HG02970 (cell line): ENCODE measurements at regions not wholly inside any gene's neighbourhood (a gene's known extent, or its start where the extent isn't known, plus 50 kb on each side); places are given as distances from the start of the nearest gene placed in this dataset.
"Not testable (repeated sequence)": the region's sequence is repeated elsewhere in the genome, so short reads cannot be mapped to it uniquely, and the experiment has no call there.

Experiments
- ATAC-seq: cut with Tn5 transposase; IDR thresholded peaks from one replicate; pipeline ENCODE4 v1.9.1; 2021; ENCODE audit warnings: mild to moderate bottlenecking, moderate library complexity, moderate number of reproducible peaks; ENCODE audit not compliant: unreplicated experiment, low FRiP score

DNA sequence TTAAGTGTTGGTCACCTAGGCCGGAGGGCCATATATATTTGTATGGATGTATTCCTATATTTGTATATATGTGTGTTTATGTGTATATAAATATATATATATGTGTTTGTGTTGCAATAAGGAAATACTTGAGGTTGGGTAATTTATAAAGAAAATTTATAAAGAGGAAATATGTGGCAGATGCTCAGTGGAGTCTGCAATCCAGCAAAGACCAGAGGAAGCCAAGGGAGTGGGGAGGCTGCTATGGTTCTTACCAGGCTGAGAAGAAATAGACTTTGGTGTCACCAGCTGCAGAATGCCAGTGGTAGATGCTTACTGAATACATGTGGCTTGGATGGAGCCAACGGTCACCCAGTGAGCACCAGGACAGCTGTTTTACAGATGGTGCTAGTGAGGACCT, 97.4 kb upstream of the ELOVL5 start:
- no peak for ATAC-seq

DNA sequence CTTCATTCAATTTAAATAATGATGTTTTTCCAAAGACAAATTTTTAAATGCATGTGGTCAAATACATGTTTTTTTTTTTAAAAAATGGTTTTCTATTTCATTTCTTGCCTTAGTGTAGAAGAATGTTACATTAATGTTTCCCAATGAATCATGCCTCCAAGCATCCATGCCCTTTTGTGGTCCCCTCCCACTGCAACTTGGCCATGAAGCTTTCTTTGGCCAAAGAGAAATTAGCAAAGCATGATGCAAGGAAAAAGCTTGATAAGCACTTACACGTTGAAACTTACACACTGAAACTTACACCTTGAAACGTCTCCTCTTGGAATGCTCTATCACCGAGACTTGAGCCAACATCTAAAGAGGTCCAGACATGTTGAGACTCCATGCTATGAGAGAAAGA, 93.0 kb upstream of the ELOVL5 start:
- no peak for ATAC-seq

DNA sequence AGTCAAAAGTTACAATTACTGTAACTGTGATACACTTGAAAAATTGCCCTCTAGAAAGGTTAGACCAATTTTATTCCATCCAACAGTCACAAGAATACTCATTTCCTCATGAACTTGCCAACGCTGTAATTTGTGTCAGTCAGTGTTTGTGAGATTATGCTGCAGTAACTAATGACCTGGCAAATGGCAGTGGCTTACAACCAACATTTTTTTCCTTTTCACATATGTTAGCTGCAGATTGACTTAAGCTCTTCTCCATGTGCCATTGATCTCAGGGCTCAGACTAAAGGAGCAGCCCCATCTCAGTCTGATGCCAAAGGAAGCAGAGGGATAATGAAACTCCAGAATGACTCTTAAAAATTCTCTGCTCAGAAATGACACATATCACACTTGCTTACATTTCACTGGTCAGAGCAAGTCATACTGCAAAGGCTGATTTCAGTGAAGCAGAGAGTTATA, 92.3 kb upstream of the ELOVL5 start:
- ATAC-seq: no peak

DNA sequence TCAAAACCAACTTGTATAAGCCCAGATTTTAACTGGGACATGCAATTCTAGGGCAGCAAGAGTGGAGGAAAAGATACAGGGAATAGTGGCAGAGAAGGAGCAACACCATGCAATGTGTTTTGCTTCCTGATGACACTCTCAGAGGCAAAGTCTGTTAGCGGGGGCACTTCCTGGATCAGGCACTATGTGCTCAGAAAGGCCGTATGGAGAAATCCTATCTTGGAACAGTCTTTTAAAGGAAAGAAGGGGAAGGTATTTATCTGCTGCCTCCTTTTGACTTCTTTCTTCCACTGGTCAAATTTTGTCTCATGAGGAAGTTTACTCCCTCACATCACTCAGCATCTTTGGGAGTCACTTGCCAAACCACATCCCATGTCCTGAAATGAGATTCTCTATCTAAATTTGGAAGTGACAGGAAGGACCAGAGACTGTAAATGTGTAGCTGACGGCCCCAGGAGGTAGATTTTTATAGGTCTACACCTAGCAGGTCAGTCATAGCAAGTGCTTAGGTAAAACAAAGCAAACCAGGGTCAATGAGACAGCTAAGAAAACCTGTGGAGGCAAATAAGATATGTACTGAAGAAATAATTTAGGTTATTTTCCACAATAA, 91.7 kb upstream of the ELOVL5 start:
- ATAC-seq: no peak

GRCh38 chr6:53439556-53439955, 90.8 kb upstream of the ELOVL5 start:
- ATAC-seq: no peak

DNA sequence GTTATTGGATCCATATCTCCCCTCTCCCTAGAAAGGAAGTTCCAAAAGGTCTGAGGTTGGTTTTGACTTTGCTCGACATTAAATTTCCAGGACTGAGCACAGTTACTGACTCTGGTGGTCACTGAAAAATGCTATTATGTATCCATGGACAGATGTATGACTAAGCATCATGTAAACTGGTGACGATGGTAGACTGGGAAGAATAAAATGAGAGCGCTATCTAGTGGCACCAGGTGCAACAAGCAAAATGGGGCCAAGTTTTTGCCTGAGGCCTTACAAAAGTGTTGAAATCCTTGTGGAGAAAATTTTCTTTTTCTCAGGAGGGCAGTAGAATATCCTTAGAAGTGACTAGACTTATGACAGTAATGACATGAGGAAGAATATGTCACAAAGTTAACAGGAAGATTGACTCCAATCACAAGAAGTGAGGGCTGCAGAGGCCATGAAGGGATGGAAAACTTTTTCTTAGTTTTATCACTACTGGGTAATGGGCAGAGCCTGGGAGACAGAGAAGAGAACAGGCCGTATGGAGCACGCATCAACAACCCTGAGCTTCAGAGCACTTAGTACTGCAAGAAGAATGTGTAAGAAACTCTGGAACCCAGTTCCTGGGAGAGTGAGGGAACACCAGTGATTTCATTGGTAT, 88.9 kb upstream of the ELOVL5 start:
- ATAC-seq: no peak

GRCh38 chr6:53436526-53437303, 88.0 kb upstream of the ELOVL5 start:
- no peak for ATAC-seq

DNA sequence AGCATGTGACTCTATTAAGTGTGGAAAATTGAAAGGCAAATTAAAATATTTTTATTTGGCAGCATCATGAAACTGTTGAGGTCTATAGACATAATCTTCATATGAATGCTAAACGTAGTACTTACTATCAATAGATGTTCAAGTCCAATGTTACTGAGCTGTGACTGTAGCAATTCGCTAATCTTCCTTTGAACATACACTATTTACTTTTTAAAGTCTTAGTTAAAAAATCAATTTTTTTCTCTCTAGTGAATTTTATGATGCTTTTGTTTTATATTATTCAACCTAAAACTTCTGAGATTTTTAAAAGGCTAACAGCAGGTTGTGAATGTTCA, 85.2 kb upstream of the ELOVL5 start:
- ATAC-seq: no peak

GRCh38 chr6:53433261-53433950, 84.7 kb upstream of the ELOVL5 start:
- no peak for ATAC-seq

DNA sequence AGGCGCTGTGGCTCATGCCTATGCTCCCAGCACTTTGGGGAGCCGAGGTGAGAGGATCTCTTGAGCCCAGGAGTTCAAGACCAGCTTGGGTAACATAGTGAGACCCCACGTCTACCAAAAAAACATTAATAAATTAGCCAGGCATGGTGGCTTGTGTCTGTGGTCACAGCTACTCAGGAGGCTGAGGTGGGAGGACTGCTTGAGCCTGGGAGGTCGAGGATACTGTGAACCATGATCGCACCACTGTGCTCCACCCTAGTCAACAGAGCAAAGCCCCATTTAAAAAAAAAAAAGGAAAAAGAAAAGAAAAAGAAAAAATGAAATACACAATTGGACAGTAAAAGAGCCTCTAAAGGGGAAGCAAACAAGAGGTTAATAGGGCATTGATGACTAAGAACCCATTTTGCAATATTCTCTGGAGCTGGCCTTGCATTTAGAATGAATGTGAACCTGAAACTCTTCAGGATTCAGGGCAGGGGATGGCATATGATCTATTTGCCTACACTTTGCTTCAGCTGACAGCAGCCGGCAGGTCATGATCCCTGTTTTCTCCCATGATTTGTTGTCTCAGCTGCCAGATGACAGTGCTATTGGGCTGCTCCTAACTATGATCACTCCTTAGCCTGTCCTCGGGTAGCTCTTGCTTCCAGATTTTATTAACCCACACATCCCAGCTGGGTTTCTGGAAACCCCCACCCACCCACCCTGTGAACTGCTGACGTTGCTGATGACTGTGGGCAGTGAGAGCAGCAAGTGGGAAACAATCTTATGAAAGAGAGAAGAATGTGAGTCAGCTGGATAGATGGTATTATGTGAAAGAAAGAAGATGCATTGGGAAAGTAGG, 83.8 kb upstream of the ELOVL5 start:
- ATAC-seq: no peak

GRCh38 chr6:53431704-53432103, 83.0 kb upstream of the ELOVL5 start:
- no peak for ATAC-seq

GRCh38 chr6:53429401-53429800, 80.7 kb upstream of the ELOVL5 start:
- no peak for ATAC-seq

DNA sequence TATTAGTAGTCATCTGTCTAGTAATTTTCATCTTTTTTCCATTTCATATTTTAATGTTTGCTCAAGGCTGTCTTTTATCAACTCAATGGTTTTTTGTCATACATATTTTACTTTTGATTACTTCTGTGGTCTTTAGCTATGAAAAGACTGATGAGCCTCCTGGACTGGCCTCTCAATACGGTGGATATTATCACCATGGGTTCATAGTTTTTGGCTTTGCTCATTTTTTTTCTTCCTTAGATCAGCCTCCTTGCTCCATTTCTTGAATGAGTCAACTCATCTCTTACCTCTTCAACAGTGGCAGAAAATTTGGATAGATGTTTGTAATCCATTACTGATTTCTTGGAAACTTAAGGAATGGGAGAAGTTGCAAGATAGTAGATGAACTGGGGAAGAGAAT, 80.1 kb upstream of the ELOVL5 start:
- no peak for ATAC-seq

DNA sequence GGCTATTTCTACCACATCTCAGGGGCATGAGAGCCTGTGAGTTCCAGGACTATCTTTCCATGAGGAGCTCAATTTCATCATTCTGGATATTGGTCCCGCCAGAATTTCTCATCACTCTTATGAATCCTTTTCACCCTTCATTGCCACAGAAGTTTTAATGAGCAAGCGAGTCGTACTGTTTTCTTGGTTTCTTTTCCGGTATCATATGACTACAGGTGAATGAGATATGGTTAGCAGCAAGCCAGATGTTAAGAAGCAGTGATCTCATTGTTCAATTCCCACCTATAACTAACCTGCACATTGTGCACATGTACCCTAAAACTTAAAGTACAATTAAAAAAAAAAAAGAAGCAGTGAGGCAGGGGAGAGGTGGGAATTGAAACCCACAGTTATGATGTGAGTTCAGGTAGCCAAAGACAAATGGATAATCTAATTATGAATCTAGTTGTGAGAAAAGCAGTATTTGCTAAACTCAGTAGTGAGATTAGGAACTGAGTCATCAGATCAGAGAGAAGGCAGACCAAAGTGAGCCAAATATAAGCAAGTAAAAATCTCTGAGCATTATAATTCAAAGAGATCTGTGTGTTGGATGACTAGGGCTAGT, 78.0 kb upstream of the ELOVL5 start:
- peak; percentile 77 for ATAC-seq

GRCh38 chr6:53426117-53426516, 77.4 kb upstream of the ELOVL5 start:
- no peak for ATAC-seq

GRCh38 chr6:53424976-53425718, 76.4 kb upstream of the ELOVL5 start:
- ATAC-seq: no peak

GRCh38 chr6:53424300-53424699, 75.5 kb upstream of the ELOVL5 start:
- no peak for ATAC-seq

DNA sequence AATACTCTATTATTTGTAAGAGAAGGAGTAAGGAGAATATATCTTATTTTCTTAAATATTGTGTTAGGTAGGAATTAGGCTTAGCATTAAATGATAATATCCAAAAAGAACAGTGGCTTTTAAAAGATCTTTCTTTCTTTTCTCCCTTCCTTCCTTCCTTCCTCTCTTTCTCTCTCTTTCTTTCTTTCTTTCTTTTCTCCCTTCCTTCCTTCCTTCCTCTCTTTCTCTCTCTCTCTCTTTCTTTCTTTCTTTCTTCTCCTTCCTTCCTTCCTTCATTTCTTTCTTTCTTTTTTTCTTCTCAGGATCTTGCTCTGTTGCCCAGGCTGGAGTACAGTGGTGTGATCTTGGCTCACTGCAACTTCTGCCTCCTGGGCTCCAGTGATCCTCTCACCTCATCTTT, 74.8 kb upstream of the ELOVL5 start:
- not testable (repeated sequence) for ATAC-seq

DNA sequence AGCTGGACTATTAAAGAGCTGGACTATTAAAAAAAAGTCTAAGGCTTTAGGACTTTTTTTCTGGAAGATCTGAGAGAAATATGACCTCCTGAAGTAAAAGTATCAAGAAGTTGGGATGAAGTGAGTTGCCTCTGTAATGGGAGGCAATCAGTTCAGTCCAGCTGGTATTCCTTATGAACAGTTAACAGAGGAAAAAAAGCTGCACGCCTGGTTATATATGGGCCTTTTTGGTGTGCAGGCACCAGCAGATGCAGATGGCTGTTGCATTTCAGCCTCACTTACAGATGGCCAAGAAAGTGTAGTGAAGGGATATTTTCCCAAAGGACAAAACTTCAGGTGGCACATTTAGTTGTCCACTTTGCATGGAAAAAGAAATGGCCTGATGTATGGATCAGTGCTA, 70.3 kb upstream of the ELOVL5 start:
- no peak for ATAC-seq
